HG03571 (cell line): ENCODE measurements at regions not wholly inside any gene's neighbourhood (a gene's known extent, or its start where the extent isn't known, plus 50 kb on each side); places are given as distances from the start of the nearest gene placed in this dataset.

Experiments used
- ATAC-seq: cut with Tn5 transposase; IDR thresholded peaks from one replicate; pipeline ENCODE4 v1.9.1; 2021; ENCODE audit not compliant: unreplicated experiment

GRCh38 chr2:45256173-45256866, 247.1 kb upstream of the SIX2 start:
- ATAC-seq, result no peak

GRCh38 chr2:45255563-45255962, 246.3 kb upstream of the SIX2 start:
- ATAC-seq, result no peak

- no peak for ATAC-seq
Observed at GRCh38 chr2:45254025-45254424, 244.8 kb upstream of the SIX2 start.

- ATAC-seq, result no peak
Observed at GRCh38 chr2:45253151-45253550, 243.9 kb upstream of the SIX2 start.

GRCh38 chr2:45250176-45250575, 240.9 kb upstream of the SIX2 start:
- ATAC-seq, result no peak

- ATAC-seq, result no peak
Observed at GRCh38 chr2:45248214-45248613, 239.0 kb upstream of the SIX2 start.

GRCh38 chr2:45244928-45245327, 235.7 kb upstream of the SIX2 start:
- no peak for ATAC-seq

- ATAC-seq, result no peak
Observed at GRCh38 chr2:45242161-45242741, 233.0 kb upstream of the SIX2 start.

GRCh38 chr2:45241061-45241561, 231.9 kb upstream of the SIX2 start:
- no peak for ATAC-seq

GRCh38 chr2:45237850-45238542, 228.7 kb upstream of the SIX2 start:
- ATAC-seq, result no peak

GRCh38 chr2:45237128-45237527, 227.9 kb upstream of the SIX2 start:
- no peak for ATAC-seq

- no peak for ATAC-seq
Observed at GRCh38 chr2:45236268-45236667, 227.0 kb upstream of the SIX2 start.

GRCh38 chr2:45233301-45233700, 224.0 kb upstream of the SIX2 start:
- no peak for ATAC-seq

- no peak for ATAC-seq
Observed at GRCh38 chr2:45232818-45233217, 223.6 kb upstream of the SIX2 start.

- ATAC-seq, result no peak
Observed at GRCh38 chr2:45229411-45229810, 220.2 kb upstream of the SIX2 start.

GRCh38 chr2:45227347-45227746, 218.1 kb upstream of the SIX2 start:
- ATAC-seq, result no peak

- no peak for ATAC-seq
Observed at GRCh38 chr2:45224993-45225380, 215.7 kb upstream of the SIX2 start.

GRCh38 chr2:45224321-45224992, 215.2 kb upstream of the SIX2 start:
- ATAC-seq, result no peak

- ATAC-seq, result no peak
Observed at GRCh38 chr2:45223531-45223930, 214.3 kb upstream of the SIX2 start.

GRCh38 chr2:45220227-45220626, 211.0 kb upstream of the SIX2 start:
- ATAC-seq, result no peak

GRCh38 chr2:45218931-45219339, 209.7 kb upstream of the SIX2 start:
- ATAC-seq, result no peak

GRCh38 chr2:45218297-45218696, 209.0 kb upstream of the SIX2 start:
- no peak for ATAC-seq
